GM21723 (cell line): ENCODE measurements at regions not wholly inside any gene's neighbourhood (a gene's known extent, or its start where the extent isn't known, plus 50 kb on each side); places are given as distances from the start of the nearest gene placed in this dataset.

Experiments
- ATAC-seq: cut with Tn5 transposase; IDR thresholded peaks from one replicate; pipeline ENCODE4 v1.9.1; 2021; ENCODE audit warnings: mild to moderate bottlenecking, moderate library complexity; ENCODE audit not compliant: unreplicated experiment

DNA sequence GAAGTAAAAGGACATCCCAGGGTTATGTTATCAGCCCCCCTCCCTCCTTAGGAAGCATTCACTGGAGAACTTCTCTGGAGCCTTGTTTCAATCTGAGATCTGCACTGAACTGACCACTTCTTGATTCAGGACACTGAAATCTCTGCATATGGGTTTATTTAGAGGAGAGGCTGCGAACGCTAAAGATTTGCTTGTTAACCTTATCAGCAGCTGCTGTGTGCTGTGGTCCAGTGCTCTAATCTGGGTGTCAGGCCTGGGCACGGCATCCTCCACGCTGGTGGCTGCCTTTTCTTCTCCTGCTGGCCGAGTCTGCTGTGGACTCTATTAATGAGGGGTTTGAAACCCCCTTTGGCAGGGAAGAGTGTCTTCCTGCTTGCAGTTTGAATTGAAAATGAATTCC is 1094.7 kb upstream of the TENM3 start:
- no peak for ATAC-seq

DNA sequence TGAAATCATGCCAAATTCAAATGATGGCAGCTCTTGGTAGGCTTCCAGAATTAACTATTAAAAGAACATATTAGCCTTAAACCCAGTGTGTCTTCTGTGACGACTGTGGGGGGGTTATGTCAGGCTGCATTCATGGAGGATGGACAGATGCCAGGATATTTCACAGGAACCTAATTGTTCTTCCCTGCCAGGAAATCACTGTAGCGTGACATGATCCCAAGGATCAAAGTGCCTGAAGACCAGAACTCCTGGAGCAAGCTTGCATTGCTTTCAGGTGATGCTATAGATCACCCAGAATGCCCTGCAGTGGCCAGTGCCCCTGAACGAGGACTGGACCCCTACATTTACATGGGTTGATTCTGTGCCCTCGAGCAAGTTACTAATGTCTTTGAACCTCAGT is 1093.0 kb upstream of the TENM3 start:
- ATAC-seq = no peak

DNA sequence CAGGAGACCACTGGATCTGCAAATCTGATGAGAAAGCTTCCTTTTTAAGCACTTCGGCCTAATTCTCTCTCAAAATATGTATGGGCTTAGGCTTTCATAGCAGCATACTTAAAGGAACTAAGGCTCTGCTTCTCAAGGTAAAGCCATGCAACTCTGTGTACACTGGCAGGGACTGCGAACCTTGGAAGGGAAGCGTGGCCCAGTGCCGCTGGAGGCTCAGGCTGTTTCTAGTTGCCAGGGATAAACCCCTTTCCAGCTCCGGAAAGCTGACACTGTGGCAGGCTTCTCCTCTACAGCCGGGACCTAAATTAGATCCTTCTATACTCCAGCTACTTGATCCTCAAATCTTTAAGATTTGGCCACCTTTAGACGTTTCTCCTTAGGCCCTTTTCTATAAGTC is 1091.3 kb upstream of the TENM3 start:
- no peak for ATAC-seq

DNA sequence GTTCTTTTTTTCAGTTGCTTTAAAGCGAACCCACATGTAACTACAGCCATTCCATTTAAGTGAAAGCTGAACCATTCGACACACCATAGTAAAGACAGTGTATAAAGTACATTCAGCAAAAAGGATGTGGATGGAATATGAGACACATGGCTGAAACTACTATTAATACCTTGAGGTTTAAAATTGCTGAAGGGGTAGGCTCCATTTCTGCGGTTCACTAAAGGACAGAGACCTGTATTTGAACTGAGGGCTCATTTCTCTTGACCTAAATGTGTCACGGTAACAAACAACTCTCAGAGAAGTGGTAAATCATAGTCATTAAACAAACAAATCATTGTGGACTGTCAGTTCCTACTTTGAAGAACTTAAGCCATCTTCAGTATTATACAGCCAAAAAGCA is 1085.6 kb upstream of the TENM3 start:
- ATAC-seq = no peak

DNA sequence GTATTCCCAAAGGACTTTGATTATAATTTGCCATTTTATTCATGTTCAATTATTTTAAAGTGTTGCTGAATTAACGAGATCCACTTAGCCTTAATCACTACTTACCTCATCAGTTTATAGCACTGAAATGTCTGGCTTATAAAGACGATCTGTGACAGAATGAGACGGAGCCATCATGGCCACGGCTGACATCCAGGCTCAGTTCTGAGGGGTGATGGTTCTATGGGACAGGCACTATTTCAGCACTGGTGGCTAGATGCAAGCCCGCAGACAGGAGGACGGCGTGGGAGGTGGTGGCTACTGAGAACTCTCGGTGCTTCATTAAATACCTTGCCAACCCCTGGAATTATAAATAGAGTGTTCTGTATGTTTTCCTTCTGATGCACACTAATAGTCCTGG is 1084.2 kb upstream of the TENM3 start:
- no peak for ATAC-seq

DNA sequence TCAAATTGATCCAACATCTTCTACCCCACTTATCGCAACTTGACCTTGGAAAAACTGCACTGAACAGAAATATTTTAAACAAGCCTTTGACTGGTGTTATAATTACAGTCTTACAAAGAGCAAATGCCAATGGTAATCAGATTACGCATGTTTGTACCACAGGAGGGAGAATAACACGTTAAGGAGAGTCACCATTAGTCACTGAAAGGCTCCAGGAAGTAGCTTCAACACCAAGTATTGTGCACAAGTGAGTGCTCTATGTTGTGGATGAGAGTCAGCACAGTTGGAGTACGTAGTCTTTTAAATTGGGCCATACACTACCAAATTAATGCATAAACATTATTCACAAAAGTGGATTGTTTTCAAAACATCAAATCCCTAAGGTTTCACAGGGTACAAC is 1081.5 kb upstream of the TENM3 start:
- ATAC-seq = no peak

DNA sequence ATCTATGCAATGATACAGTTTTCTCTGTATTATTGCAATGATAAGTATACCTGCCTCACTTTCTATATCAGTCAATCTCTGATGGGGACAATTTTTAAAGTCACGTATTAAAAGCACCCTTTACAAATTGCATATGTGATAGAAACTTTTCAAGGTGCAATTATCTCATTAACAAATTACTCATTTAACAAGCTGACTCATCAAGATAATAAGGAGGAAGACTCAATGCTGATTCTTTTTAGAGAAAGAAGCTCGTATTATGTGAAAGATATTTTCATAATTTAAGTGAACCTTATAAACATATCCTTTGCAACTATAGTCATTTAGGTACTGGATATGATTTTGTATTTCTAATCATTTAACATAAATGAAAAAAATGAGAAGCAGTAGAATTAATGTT is 1080.9 kb upstream of the TENM3 start:
- ATAC-seq = no peak

DNA sequence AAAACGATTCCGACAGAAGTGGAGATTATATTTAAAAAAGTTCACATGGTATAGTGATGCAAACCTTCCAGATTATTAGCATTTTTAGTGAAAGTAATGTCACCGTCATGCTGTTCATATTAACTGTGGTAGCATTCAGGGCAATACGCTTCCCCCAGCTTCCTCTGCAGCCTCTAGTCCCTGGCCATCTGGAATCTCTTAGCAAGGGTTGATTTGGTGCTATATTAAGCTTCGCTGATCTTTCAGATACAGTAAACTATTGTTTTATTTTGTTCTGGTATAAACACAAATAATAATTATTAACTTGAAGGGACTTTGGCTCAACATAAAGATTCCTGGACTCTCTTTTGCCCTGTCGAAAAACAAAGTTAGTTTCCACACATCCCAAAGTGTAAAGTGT is 1080.5 kb upstream of the TENM3 start:
- ATAC-seq = no peak

DNA sequence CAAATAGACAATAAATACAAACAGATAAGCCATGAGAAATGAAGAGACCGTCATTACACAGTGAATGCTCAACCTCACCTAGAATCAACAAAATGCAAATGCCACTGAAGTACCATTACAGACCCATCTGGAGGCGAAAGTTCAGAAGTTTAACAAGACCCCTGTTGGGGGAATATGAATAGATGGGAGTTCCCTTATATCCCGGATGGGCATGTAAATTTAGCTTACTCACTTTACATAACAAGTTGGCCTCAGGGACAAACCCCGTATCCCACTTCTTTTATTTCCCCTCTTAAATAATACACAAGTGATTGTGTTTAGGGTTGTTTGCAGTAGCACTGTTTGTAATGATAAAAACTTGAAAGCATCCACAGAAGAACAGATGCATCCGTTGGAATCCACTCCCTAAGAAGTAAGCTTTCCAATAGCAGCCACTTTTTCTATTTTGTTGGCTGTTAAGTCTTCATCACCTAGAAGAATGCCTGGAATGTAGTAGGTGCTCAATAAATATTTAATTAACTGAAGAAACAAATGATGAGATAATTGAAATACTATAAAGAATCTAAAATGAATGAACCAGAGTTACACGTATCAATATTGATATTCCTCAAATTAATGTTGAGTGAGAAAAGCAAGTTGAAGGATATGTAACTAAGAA is 1076.3 kb upstream of the TENM3 start:
- no peak for ATAC-seq

DNA sequence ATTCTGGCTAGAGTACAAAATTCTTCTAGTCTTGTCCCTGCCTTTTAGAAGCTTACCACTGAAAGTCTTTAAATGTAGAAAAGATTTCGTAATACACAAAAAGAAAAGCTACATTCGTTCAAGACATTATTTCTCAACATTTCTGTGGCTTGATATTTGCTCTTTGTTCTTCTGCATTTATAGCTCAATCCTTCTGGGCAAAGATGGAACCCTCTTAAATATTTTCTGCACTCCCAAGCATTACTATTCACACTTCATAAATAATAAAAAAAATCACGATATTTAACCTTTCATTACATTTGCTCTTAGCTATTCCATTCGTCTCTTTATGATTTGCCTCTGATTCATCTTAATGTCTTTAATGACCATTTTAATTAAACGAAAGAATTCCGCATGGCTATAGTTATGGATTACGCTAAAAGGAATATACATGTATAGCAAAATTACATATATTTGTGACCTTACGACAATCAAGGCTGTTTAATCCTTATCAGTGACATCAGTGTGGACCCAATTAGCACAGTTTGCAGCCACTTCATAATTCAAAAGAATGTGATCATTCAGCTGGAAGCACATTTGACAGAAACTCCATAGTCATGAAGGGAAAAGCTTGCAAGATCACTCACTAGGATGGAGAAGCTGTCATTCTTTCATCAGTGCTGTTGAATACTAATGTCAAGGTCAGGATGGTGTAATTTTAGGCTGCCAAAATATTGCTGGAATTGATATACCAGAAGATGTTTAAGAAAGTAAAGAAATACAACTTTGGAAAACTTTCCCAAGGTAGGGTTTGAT is 1075.0 kb upstream of the TENM3 start:
- ATAC-seq = no peak

DNA sequence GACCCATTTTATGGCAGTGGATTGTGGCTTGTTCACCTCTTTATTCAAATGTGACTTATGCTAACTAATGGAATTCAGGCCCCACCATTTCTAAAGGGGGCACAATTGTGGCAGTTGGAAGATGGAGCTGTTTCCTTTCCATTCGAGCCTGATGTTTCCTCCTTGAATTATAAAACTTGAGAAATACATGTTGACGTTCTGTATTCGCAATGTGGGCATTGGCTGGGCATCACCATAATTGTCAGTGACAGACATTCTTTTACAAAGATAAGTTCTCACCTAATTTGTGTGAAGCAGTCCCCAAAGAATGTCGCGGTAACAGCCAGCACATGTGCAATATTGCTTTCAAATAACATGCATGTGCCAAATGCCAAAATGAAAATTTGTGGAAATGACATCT is 1070.2 kb upstream of the TENM3 start:
- ATAC-seq = no peak

DNA sequence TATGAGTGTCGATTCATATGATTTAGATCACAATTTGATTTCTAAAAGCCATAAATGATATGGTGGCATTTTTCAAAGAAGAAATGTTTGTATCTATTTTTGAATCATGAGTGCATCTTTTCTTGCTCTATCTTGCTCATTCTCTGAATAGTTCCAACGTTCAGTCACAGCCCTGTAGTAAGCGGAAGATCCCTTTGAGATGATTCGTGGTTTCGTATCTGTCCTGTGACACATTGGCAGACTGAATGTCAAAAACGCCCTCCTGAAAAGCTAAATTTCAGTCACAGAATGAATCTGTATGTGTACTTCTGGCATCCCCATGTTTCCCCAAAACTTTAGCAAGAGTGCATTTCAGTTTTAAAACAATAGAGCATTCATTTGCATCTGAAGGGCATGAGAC is 1066.9 kb upstream of the TENM3 start:
- no peak for ATAC-seq

DNA sequence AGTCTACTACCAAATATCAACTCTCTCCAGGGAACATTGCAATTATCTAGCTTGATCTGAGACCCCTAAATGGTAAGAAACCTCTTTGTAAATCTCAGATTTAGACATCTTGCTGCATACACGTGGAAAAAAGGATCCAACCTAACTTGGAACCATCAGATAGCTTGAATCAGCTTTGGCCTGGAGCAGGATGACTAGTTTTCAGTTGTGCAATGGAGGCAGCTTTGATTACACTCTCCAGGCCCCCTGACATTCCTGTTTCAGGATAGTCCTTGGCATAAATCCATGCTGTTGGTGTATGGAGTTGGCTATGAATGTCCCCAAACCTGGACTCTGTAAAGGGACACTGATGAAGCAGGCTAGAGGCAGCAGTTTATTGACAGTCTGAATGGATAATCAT is 1061.9 kb upstream of the TENM3 start:
- ATAC-seq = no peak

DNA sequence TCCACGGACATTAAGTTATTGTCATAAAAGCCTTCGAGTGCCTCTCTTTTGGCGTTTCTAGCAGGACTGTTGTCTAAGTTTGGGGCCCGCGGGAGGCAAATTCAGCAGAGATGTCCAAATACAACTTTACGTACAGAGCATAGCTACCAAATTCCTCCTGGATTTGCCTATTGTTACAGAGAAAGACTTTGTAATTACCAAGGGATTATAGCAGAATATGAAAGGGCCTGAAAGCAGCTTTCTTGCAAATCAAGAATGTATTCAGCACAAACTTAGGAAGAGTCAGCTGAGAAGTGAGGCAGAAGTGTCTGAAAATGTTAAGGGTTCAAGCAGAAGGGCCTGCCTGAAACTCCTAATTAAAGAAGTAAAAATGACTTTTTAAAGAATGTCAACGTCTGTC is 1053.5 kb upstream of the TENM3 start:
- no peak for ATAC-seq

DNA sequence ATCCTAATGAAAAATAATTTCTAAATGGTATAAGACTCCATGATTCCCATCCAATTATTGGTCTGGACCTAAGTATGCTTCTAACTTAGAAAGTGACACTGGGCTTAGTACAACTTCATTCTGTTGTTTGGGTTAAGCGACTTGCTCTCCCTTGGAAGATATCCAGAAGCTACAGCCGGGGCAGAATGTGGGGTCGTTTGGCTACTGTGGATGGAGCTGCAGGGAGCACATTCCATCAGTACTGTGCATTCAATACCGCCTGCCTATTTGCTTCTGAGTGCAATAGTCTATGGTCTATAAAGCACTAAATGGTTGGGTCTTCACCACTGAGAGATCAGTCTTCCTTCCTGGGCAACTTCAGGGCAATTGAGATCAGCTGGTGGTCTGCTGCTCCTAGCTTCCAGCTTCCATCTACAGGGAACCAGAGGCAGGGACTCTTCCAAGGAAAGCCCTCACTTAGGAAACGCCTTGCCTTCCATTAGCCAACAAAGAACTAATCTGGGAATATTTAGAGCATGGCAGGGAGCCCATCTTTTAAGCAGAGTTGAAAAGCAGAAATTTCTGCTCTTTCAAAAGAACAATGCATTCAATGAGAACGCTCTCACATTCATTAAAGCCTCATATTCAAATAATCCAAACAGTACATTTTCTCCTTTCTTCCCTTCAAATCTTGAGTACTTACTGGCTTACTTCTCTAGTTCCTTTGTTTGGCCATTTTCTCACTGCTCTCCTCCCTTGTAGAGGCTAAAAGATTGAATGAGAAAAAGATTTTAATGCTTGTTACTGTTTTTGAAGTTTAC is 1049.9 kb upstream of the TENM3 start:
- ATAC-seq = no peak

DNA sequence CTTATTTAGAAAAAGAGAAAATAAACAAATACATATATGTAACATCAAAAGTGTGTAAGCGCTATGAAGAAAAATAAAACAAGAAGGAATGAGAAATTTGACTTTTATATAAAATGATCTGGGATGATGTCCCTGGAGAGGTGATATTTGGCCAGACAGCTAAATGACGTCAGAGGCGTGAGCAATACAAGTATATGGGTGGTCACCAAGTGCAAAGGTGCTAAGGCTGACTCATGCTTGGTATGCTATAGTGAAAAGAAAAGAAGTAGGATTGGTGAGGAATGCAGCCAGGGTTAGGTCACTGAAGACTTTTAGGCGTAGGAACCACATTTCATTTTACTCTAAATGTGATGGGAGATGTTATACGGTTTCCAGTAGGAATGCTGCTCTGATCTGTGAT is 1049.1 kb upstream of the TENM3 start:
- no peak for ATAC-seq

DNA sequence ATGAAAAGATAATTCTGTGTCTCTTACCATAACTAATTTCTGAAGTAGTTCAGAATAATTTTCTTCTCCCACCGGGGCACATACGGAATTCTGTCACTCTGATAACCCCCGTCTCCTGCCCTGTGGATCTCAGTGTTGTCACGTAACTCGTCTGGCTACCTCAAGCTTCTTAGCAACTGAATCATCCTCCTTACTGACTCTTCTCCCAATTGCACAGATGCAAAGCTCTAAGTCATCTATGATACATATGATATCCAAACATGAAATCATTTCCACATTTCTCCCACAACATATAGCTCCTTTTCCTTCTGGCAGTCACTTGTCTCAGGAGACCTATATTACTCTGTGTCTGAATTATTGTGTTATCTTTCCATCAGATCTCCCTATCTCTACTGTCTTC is 1043.1 kb upstream of the TENM3 start:
- no peak for ATAC-seq

DNA sequence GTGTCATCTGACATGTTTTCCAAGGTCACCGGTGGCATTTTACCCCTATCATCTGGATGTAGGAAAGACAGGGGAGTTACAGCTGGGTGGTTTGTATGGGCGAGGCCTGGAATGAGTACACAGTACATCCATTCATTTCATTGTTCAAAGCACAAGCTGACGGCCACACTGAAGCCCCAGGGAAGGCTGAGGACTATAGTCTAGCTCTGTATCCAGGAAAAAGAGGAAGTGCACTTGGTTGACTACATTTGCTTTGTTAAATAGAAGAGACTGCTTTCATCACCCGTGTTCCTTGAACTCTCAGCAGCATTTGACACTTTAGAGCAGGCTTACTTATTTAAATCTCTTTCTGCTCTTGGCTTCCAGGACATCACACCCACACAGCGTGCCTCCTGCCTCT is 1041.0 kb upstream of the TENM3 start:
- ATAC-seq = no peak

DNA sequence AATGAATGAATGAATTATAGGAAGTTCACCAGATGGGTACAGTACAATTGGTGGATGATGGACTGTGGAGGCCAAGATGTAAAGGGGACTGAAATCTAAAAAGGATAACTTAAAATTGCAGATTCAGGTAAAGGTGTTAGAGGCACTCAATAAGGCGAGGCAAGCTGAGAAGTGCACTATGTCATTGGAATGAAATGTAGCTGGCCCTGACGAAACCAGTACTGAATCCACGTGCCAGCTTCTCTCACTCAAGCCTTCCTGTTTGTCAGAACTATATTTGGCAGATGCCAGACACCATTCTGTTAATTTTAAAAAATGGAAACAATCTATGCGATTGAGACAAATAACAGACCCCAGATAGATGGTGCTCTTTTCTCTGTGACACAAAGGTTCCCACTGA is 1039.1 kb upstream of the TENM3 start:
- no peak for ATAC-seq

DNA sequence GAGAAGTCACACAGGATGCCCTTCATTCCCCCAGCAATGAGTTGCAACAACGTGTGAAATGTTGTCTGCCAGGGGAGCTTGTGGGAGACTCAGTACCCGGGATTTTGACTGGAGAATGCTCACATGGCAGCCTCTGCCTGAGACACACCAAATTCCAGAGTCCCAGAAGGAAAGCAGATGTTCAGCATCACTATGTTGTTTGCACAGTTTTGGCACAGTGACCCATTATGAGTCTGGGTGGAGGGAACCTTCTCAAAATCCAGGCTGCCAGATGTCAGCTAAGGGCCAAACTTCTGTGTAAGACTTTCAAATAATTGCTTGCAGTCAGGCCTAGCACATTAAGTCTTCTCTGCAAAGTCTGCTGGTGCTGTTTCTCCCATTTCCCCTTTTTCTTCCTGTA is 1029.7 kb upstream of the TENM3 start:
- ATAC-seq = no peak

DNA sequence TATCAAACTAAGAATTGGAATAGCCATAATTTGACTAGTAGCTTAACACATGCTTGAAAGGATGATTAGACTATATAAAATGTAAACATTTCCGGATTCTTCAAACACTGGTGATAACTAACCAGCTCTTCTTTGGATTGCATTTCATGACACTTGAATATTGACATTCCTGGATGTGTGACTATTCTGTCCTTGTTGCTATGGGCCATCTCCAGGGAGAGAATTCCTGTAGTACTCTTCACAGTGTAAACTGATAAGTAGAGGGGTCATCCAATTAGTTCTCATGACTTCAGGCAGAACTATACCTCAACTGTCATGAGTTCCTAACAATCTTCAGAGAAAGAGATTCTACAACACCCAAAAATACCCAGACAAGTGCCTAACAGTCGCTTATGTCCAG is 1026.7 kb upstream of the TENM3 start:
- ATAC-seq = no peak

DNA sequence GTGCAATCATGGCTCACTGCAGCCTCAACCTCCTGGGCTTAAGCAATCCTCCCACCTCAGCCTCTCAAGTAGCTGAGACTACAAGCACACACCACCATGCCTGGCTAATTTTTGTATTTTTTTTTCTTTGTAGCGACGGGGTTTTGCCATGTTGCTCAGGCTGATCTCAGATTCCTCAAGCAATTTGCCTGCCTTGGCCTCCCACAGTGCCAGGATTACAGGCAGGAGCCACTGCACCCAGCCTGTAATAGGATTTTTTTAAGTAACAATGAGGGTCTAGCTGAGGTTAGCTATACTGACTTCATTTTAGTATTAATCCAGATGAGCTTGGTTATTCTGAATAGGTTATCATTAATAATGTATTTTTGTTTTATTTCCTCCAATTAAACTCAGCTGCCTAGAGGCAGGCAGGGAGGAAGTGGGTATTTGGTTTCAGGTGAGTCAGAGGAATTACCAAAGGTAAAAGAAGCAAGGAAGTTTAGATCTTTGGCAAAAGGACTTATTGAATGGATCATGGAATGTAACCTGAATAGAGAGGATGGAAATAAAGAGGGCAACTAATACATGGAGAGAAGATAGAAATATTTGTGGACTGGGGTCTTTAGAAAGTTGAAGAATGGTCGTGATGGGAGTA is 1023.3 kb upstream of the TENM3 start:
- ATAC-seq = no peak
